ENCODE measurements at regions not wholly inside any gene's neighbourhood (a gene's known extent, or its start where the extent isn't known, plus 50 kb on each side); places are given as distances from the start of the nearest gene placed in this dataset.

DNA sequence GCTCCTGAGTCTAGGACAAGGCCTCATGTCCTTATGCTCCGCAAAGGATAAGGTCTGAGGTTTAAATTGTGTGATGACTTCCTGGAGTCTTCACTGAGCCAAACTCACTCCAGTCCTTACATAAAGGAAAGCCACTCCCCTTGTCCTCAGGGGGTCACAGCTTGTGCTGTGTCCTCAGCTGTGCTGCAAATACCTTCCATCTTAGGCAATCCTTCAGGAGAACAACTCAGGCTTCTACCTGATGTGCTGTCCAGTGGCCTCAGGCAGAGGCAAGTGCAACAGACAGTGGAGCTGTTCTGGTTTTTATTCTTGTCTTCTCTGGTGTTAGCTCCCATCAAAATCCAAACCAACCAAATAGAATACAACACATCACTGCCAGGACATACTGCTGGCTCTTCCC lies 151.5 kb downstream of the TAF11L14 start:
- ATAC-seq (replicated peaks) (no peak), DNase-seq (no peak)
- H3K4me1 Mint-ChIP-seq (ENCODE audit: low read depth in 2 of 2): no peaks in the 10 kb centered on the region
- peaks cover under 1 to 24% of the 10 kb centered on the region in 2 donors for H3K9me3 Mint-ChIP-seq
- no peaks in the 10 kb centered on the region for H3K27me3 Mint-ChIP-seq
- no peak overlapping the region for H3K27ac Mint-ChIP-seq
- H3K4me3 Mint-ChIP-seq: no peak overlapping the region
- H3K36me3 Mint-ChIP-seq (ENCODE audit: insufficient read depth): no peaks in the 10 kb centered on the region

DNA sequence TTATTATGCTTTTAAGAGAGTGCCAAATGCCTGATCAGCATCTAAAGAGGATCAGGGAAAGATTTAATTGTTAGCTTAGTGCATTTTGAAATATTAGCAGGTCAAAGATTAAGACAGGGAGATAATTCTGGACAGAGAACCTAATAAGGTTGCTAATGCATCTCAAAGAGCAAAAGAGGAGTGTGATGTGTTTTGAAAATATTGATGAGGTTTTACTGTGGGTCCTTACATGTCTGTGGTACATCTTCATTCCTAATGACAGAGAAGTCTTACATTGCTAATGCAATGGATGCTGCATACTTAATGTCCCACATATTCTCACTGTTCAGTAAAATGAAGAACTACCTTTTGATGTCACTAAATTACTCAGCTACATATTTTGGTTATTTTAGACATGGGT lies 154.1 kb downstream of the TAF11L14 start:
- no peak overlapping the region for H3K27ac Mint-ChIP-seq
- no peak overlapping the region for H3K4me3 Mint-ChIP-seq
- no peaks in the 10 kb centered on the region for H3K27me3 Mint-ChIP-seq
- DNase-seq: no peak
- peaks cover 3 to 27% of the 10 kb centered on the region in 2 donors for H3K9me3 Mint-ChIP-seq
- no peaks in the 10 kb centered on the region for H3K36me3 Mint-ChIP-seq (ENCODE audit: insufficient read depth)
- ATAC-seq (replicated peaks): no peak
- no peaks in the 10 kb centered on the region for H3K4me1 Mint-ChIP-seq (ENCODE audit: low read depth in 2 of 2)

GRCh38 chr5:17794201-17794600 lies 159.9 kb downstream of the TAF11L14 start:
- ATAC-seq (replicated peaks) (no peak), DNase-seq (no peak)
- peaks cover 5 to 37% of the 10 kb centered on the region in 2 donors for H3K9me3 Mint-ChIP-seq
- no peaks in the 10 kb centered on the region for H3K4me1 Mint-ChIP-seq (ENCODE audit: low read depth in 2 of 2)
- no peaks in the 10 kb centered on the region for H3K36me3 Mint-ChIP-seq (ENCODE audit: insufficient read depth)
- no peak overlapping the region for H3K4me3 Mint-ChIP-seq
- no peak overlapping the region for H3K27ac Mint-ChIP-seq
- no peaks in the 10 kb centered on the region for H3K27me3 Mint-ChIP-seq

- no peaks in the 10 kb centered on the region for H3K36me3 Mint-ChIP-seq (ENCODE audit: insufficient read depth)
- DNase-seq: no peak
- peaks cover 5 to 31% of the 10 kb centered on the region in 2 donors for H3K9me3 Mint-ChIP-seq
- H3K27me3 Mint-ChIP-seq: no peaks in the 10 kb centered on the region
- ATAC-seq (replicated peaks): no peak
- H3K4me1 Mint-ChIP-seq (ENCODE audit: low read depth in 2 of 2): no peaks in the 10 kb centered on the region
- H3K4me3 Mint-ChIP-seq: no peak overlapping the region
- H3K27ac Mint-ChIP-seq: no peak overlapping the region
These were observed 160.6 kb downstream of the TAF11L14 start for GRCh38 chr5:17794815-17795214.

DNA sequence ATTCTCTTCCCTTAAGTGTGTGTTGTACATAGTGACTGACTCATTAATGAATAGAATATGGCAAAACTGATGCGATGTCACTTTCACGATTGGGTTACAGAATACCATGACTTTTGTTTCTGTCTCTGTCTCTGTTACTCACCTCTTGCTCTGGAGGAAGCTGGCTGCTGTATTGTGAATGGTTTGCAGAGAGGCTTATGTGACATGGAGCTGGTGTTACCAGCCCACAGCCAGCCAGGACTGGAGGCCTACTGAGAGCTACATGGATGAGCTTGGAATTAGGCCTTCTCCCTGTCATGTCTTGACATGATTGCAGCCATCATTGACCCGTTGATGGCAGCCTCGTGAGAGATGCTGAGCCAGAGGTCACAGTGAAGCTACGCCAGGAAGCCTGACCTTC lies 161.9 kb downstream of the TAF11L14 start:
- Mint-ChIP-seq H3K4me1 (ENCODE audit: low read depth in 2 of 2) (no peaks in the 10 kb centered on the region), H3K27me3 (no peaks in the 10 kb centered on the region), H3K4me3 (no peak overlapping the region), H3K9me3 (peaks cover 2 to 19% of the 10 kb centered on the region in 2 donors), H3K27ac (no peak overlapping the region), H3K36me3 (ENCODE audit: insufficient read depth) (no peaks in the 10 kb centered on the region)
- no peak for DNase-seq
- ATAC-seq (replicated peaks): no peak

- Mint-ChIP-seq H3K36me3 (ENCODE audit: insufficient read depth) (no peaks in the 10 kb centered on the region), H3K27ac (no peak overlapping the region), H3K9me3 (peaks cover 2 to 19% of the 10 kb centered on the region in 2 donors), H3K4me3 (no peak overlapping the region), H3K27me3 (no peaks in the 10 kb centered on the region), H3K4me1 (ENCODE audit: low read depth in 2 of 2) (no peaks in the 10 kb centered on the region)
- DNase-seq (no peak), ATAC-seq (replicated peaks) (no peak)
These were observed 162.6 kb downstream of the TAF11L14 start for GRCh38 chr5:17796757-17797396.

GRCh38 chr5:17799521-17799920 lies 165.3 kb downstream of the TAF11L14 start:
- Mint-ChIP-seq H3K36me3 (ENCODE audit: insufficient read depth) (no peaks in the 10 kb centered on the region), H3K4me1 (ENCODE audit: low read depth in 2 of 2) (no peaks in the 10 kb centered on the region), H3K4me3 (no peak overlapping the region)

DNA sequence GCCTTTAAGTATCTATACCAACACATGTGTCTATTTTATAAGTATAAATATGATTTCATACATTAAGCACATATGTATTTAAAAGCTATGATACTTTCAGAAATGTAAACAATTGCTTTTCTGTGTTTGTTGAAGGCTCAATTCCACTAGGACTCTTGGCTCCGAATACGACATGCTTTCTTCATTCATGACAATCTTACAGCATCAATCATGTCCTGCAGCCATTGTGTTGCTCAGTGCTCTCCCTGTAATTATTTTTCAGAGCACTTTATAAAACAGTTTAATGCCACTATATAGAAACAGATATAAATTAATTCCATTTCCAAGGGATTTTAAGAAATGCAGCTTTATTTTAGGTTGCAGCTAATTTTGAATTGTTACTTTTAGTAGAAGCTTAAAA lies 167.3 kb downstream of the TAF11L14 start:
- H3K27ac Mint-ChIP-seq: no peak overlapping the region
- H3K9me3 Mint-ChIP-seq: peaks cover 2 to 16% of the 10 kb centered on the region in 2 donors
- DNase-seq (no peak), ATAC-seq (replicated peaks) (no peak)
- H3K27me3 Mint-ChIP-seq: no peaks in the 10 kb centered on the region
- no peaks in the 10 kb centered on the region for H3K4me1 Mint-ChIP-seq (ENCODE audit: low read depth in 2 of 2)
- no peaks in the 10 kb centered on the region for H3K36me3 Mint-ChIP-seq (ENCODE audit: insufficient read depth)
- H3K4me3 Mint-ChIP-seq: no peak overlapping the region

More at GRCh38 chr5:17799521-17799920, 165.3 kb downstream of the TAF11L14 start:
- DNase-seq (no peak), ATAC-seq (replicated peaks) (no peak)
- Mint-ChIP-seq H3K9me3 (peaks cover 2 to 9% of the 10 kb centered on the region in 2 donors), H3K27ac (no peak overlapping the region), H3K27me3 (no peaks in the 10 kb centered on the region)

DNA sequence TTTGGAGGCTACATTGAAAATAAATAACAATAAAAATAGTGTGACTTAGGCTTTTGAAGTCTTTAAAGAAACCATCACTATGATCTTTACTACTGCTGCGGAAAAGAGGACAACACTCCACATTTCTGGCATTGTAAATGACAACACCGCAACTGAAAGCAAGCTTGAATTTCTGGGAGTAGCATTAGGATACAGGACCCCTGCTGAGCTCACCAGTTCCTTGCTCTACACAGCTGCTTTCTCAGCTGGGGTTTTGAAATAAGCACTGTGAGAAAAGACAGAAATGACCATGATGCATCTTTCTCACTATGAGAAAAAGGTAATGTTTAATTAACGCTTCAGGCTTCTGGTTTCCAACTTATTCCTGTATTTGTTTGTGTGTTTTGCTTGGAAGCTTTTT lies 168.0 kb downstream of the TAF11L14 start:
- DNase-seq: no peak
- Mint-ChIP-seq H3K27ac (no peak overlapping the region), H3K36me3 (ENCODE audit: insufficient read depth) (no peaks in the 10 kb centered on the region), H3K4me3 (no peak overlapping the region), H3K27me3 (no peaks in the 10 kb centered on the region), H3K4me1 (ENCODE audit: low read depth in 2 of 2) (no peaks in the 10 kb centered on the region), H3K9me3 (peaks cover 5 to 13% of the 10 kb centered on the region in 2 donors)
- no peak for ATAC-seq (replicated peaks)

DNA sequence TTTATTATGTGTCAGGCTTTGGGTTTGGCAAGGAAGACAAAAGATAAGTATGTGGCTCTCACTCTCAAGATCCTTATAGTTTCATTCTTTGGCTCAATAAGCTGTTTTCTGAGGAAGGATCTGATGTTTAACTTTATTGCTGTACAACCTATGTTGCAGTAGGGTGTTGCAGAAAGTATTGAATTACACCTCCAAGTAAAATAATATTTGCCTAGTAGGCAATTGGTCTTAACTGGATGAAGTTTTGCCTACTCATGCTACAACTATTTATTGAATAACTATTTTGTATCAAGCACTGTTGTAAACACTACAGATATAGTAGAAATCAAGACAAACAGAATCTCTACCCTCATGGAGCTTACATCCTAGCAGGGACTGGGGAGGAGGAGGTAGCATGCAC lies 169.7 kb downstream of the TAF11L14 start:
- no peak overlapping the region for H3K27ac Mint-ChIP-seq
- no peaks in the 10 kb centered on the region for H3K36me3 Mint-ChIP-seq (ENCODE audit: insufficient read depth)
- H3K9me3 Mint-ChIP-seq: peaks cover 3 to 7% of the 10 kb centered on the region in 2 donors
- no peak for DNase-seq
- no peaks in the 10 kb centered on the region for H3K27me3 Mint-ChIP-seq
- H3K4me1 Mint-ChIP-seq (ENCODE audit: low read depth in 2 of 2): no peaks in the 10 kb centered on the region
- no peak overlapping the region for H3K4me3 Mint-ChIP-seq
- ATAC-seq (replicated peaks): no peak

GRCh38 chr5:17805227-17805825 lies 171.1 kb downstream of the TAF11L14 start:
- peaks cover 3 to 7% of the 10 kb centered on the region in 2 donors for H3K9me3 Mint-ChIP-seq
- no peaks in the 10 kb centered on the region for H3K36me3 Mint-ChIP-seq (ENCODE audit: insufficient read depth)
- H3K4me1 Mint-ChIP-seq (ENCODE audit: low read depth in 2 of 2): no peaks in the 10 kb centered on the region
- no peak overlapping the region for H3K27ac Mint-ChIP-seq
- no peaks in the 10 kb centered on the region for H3K27me3 Mint-ChIP-seq
- H3K4me3 Mint-ChIP-seq: no peak overlapping the region
- ATAC-seq (replicated peaks) (no peak), DNase-seq (no peak)

DNA sequence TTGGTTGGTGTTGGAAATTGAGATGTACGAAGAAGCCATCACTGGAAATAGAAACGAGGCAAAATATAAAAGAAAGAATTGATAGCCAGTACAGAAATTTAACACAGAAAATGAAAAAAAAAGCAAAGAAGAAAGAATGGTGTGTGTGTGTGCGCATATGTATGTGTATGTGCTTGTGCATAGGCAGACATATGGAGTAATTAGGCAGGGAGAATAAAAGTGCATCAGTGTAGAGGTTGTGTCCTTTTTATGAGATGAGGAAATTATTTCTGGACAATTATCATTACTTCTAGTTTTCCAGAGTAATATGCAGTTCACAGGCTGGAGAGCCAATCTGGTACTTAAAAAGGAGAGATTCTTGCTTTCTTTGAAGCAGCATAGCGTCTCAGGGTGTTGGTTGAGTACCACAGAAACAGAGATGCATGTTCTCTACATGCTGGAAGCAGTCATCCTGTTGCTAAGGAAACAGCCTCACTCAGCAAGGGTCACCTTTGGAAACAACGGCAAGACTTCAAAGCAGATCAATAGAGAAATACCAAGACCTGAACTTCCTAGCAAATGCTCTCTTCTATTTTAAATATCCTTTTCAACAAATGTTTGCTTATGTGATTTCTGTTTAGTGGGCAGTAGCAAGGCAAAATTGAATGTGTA lies 172.7 kb downstream of the TAF11L14 start:
- Mint-ChIP-seq H3K36me3 (ENCODE audit: insufficient read depth) (no peaks in the 10 kb centered on the region), H3K27ac (no peak overlapping the region), H3K4me1 (ENCODE audit: low read depth in 2 of 2) (no peaks in the 10 kb centered on the region), H3K27me3 (no peaks in the 10 kb centered on the region), H3K4me3 (no peak overlapping the region), H3K9me3 (peaks cover 3 to 7% of the 10 kb centered on the region in 2 donors)
- DNase-seq (no peak), ATAC-seq (replicated peaks) (no peak)

DNA sequence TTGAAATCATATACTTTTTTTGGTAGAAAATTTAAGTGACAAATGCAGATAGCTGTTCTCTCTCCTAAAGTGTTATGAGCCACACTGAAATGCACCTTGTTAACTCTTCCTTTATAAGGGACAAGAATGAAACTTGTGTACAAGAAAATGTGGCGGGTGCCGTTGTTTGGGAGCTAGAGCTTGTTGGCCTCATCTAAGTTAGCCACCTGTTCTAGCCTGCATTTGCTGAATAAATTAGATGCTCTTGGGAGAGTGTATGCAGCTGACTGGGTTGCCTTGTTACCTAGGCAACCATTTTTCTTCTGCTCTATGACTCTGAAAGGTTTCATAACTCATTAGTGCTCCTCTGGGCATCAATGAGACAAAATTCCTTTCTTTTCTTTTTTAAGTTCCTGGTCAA lies 174.3 kb downstream of the TAF11L14 start:
- ATAC-seq (replicated peaks) (no peak), DNase-seq (no peak)
- Mint-ChIP-seq H3K4me3 (no peak overlapping the region), H3K36me3 (ENCODE audit: insufficient read depth) (no peaks in the 10 kb centered on the region), H3K9me3 (peaks cover 3 to 14% of the 10 kb centered on the region in 2 donors), H3K27me3 (no peaks in the 10 kb centered on the region), H3K4me1 (ENCODE audit: low read depth in 2 of 2) (no peaks in the 10 kb centered on the region), H3K27ac (no peak overlapping the region)

DNA sequence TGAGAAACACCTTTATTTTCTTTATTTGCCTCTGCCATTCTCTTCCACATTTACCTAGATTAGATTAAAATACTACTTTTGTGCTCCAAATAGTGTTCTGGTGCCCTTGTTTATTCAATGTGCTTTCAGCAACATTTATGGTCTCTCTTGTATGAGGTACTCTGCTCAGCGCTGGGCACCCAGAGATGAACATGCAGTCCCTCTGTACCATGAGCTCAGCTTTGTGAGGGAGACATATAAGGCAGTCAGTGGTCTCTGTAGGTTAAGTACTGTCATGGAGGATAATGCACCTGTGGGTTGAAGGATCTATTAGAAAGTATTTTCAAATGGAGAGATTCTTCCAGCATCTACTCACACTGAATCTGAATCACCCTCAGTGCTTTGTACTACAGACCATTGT lies 176.5 kb downstream of the TAF11L14 start:
- no peaks in the 10 kb centered on the region for H3K27me3 Mint-ChIP-seq
- no peak overlapping the region for H3K4me3 Mint-ChIP-seq
- H3K36me3 Mint-ChIP-seq (ENCODE audit: insufficient read depth): no peaks in the 10 kb centered on the region
- ATAC-seq (replicated peaks) (no peak), DNase-seq (no peak)
- H3K27ac Mint-ChIP-seq: no peak overlapping the region
- H3K9me3 Mint-ChIP-seq: peaks cover 3 to 7% of the 10 kb centered on the region in 2 donors
- no peaks in the 10 kb centered on the region for H3K4me1 Mint-ChIP-seq (ENCODE audit: low read depth in 2 of 2)

Data from effector memory CD8-positive, alpha-beta T cell (primary cell).